DND-41 (cell line): ENCODE measurements at regions not wholly inside any gene's neighbourhood (a gene's known extent, or its start where the extent isn't known, plus 50 kb on each side); places are given as distances from the start of the nearest gene placed in this dataset.

ENCODE experiments used
- EZH2 ChIP-seq: IDR thresholded peaks from 3 replicates; pipeline ENCODE4 v1.6.1; 2012; ENCODE audit warnings: borderline replicate concordance, low read depth, mild to moderate bottlenecking, moderate library complexity, low read length, inconsistent platforms; ENCODE audit not compliant: severe bottlenecking
- TF ChIP-seq, protein P1 (sequence below): IDR thresholded peaks from 2 replicates; pipeline ENCODE4 v1.5.1; 2012; ENCODE audit warnings: borderline replicate concordance, low read length, moderate library complexity, mild to moderate bottlenecking; ENCODE audit not compliant: poor library complexity, severe bottlenecking; ENCODE audit errors: extremely low read depth

DNA sequence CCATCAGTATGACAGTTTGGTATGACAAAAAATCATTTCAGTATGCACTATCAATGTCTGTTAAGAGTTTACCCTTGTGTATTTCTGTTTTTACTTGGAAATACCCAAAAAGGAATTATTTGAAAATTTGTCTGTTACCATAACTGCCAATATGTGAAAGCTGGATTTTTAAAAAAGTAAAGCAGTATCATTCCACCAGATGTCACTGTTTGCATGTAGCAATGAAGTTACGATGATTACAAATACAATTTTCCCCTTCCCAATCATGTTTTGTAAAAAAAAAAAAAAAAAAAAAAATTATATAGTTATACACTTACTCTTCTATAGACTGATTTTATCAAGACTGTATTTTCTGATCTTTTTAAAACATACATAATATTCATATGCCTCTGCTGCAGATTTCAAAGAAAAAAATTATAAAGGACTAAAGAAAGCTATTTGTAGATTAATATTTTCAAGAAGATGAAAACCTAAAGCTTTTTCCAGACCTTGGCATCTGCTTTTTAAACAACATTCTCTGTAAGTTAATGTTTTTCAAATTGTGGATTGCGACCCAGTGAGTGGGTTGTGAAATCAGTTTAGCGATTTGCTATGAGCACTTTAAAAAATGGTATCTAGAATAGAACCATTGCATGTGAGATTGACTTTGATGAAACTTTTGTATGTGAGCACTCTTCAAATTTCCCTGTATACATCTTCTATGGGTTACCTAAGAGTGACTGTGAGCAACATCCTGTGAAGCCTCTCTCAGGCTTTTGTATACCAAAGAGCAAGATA, 114.2 kb downstream of the TTC6 start:
- TF ChIP-seq, protein P1, sequence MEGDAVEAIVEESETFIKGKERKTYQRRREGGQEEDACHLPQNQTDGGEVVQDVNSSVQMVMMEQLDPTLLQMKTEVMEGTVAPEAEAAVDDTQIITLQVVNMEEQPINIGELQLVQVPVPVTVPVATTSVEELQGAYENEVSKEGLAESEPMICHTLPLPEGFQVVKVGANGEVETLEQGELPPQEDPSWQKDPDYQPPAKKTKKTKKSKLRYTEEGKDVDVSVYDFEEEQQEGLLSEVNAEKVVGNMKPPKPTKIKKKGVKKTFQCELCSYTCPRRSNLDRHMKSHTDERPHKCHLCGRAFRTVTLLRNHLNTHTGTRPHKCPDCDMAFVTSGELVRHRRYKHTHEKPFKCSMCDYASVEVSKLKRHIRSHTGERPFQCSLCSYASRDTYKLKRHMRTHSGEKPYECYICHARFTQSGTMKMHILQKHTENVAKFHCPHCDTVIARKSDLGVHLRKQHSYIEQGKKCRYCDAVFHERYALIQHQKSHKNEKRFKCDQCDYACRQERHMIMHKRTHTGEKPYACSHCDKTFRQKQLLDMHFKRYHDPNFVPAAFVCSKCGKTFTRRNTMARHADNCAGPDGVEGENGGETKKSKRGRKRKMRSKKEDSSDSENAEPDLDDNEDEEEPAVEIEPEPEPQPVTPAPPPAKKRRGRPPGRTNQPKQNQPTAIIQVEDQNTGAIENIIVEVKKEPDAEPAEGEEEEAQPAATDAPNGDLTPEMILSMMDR, result peak; percentile 31
- no peak for TF ChIP-seq EZH2
